ENCODE measurements at regions not wholly inside any gene's neighbourhood (a gene's known extent, or its start where the extent isn't known, plus 50 kb on each side); places are given as distances from the start of the nearest gene placed in this dataset.

DNA sequence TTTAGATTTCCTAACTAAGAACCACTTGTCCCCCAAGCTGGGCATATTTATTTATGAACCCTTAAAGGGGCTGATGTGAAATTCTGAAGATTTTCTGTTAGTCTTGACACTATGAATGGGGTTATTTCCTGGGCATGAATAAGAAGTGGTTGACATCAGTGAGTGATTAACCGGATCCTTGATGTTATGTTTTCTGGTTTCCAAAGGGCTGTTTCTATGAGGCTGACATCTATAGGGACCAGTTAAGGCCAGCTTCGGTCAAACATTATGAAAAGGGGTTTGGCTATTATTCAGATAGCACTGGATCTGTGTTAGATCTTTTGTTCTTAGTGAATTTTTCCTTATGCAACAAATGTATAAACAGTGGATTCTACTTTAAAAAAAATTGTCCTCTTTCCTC lies 443.7 kb upstream of the SPRED2 start (continued):
- TF ChIP-seq, protein P1, sequence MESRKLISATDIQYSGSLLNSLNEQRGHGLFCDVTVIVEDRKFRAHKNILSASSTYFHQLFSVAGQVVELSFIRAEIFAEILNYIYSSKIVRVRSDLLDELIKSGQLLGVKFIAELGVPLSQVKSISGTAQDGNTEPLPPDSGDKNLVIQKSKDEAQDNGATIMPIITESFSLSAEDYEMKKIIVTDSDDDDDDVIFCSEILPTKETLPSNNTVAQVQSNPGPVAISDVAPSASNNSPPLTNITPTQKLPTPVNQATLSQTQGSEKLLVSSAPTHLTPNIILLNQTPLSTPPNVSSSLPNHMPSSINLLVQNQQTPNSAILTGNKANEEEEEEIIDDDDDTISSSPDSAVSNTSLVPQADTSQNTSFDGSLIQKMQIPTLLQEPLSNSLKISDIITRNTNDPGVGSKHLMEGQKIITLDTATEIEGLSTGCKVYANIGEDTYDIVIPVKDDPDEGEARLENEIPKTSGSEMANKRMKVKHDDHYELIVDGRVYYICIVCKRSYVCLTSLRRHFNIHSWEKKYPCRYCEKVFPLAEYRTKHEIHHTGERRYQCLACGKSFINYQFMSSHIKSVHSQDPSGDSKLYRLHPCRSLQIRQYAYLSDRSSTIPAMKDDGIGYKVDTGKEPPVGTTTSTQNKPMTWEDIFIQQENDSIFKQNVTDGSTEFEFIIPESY (IDR thresholded peaks at IDR 0.05; ENCODE audit: borderline replicate concordance, low read depth) = no peak
- TF ChIP-seq FOXJ3 (CRISPR knock-in tag; IDR thresholded peaks at IDR 0.05) = no peak
- TF ChIP-seq RFX5 (IDR thresholded peaks at IDR 0.05; ENCODE audit: low read length) = no peak
- no peak for TF ChIP-seq FOSL2 (IDR thresholded peaks at IDR 0.05; ENCODE audit: borderline replicate concordance, low read depth)

- H2AFZ ChIP-seq (ENCODE audit: low read depth) = no peak overlapping the region
- H4K20me1 ChIP-seq (ENCODE audit: insufficient read depth) = no peaks in the 10 kb centered on the region
- H3K4me3 ChIP-seq (ENCODE audit: low read depth in 2 of 2, low read length in 1 of 2) = no peak overlapping the region
- no peaks in the 10 kb centered on the region for H3K9me2 ChIP-seq
- WGBS (ENCODE audit: low lambda C conversion rate) = 32% methylated on average over 2 of the region's 2 CpGs
- CTCF ChIA-PET = interaction anchor here (1.2 kb wide), 1 partner anchor 12 kb away, joined by 4 read pairs; no protein-coding TSS in a partner anchor
- H3K36me3 ChIP-seq (replicated peaks in 1 of 2; ENCODE audit: control insufficient read depth in 1 of 2, insufficient read depth in 2 of 2, low read length in 1 of 2) = no peaks in the 10 kb centered on the region
- no peaks in the 10 kb centered on the region; the same call in 1 of the 2 replicates for H3K27me3 ChIP-seq (ENCODE audit: insufficient read depth)
- POLR2A ChIA-PET = no interaction called here
- H3K9ac ChIP-seq = no peak overlapping the region
- no peaks in the 10 kb centered on the region for H3K9me3 ChIP-seq
- H3K4me2 ChIP-seq = no peak overlapping the region
- no peak for TF ChIP-seq GABPA (IDR thresholded peaks at IDR 0.05; ENCODE audit: low read depth)
- TF ChIP-seq YY1 (IDR thresholded peaks at IDR 0.05; ENCODE audit: low read depth) = no peak
- no peak for TF ChIP-seq JUND (IDR thresholded peaks at IDR 0.05)
- no peak for TF ChIP-seq TEAD4 (IDR thresholded peaks at IDR 0.05; ENCODE audit: borderline replicate concordance, insufficient read depth)
- TF ChIP-seq CHD2 (IDR thresholded peaks at IDR 0.05; ENCODE audit: low read length, partially characterized antibody) = no peak
- TF ChIP-seq RXRA (IDR thresholded peaks at IDR 0.05; ENCODE audit: borderline replicate concordance, low read depth) = no peak
- TF ChIP-seq FOSL2 (IDR thresholded peaks at IDR 0.05; ENCODE audit: borderline replicate concordance, low read depth) = no peak
- TF ChIP-seq SIN3A (IDR thresholded peaks at IDR 0.05; ENCODE audit: borderline replicate concordance, low read depth, low read length) = no peak
- no peak for DNase-seq
- H3F3A ChIP-seq (replicated peaks; ENCODE audit: insufficient read depth) = no peaks in the 10 kb centered on the region
- H3K79me2 ChIP-seq (ENCODE audit: insufficient read depth) = no peaks in the 10 kb centered on the region
- no peak overlapping the region for H3K27ac ChIP-seq (ENCODE audit: low read depth in 2 of 2, low read length in 1 of 2)
- H3K4me1 ChIP-seq (ENCODE audit: control insufficient read depth in 1 of 2, insufficient read depth in 2 of 2, low read depth in 1 of 2, low read length in 1 of 2) = no peaks in the 10 kb centered on the region; a peak in 1 of 4 replicates
These were observed 438.4 kb upstream of the SPRED2 start for GRCh38 chr2:65870826-65871225.

- Histone ChIP-seq H3K9me2 (no peaks in the 10 kb centered on the region), H3K9me3 (no peaks in the 10 kb centered on the region), H3K27me3 (ENCODE audit: insufficient read depth) (no peaks in the 10 kb centered on the region; the same call in 1 of the 2 replicates), H3K4me2 (no peak overlapping the region), H3K36me3 (replicated peaks in 1 of 2; ENCODE audit: control insufficient read depth in 1 of 2, insufficient read depth in 2 of 2, low read length in 1 of 2) (no peaks in the 10 kb centered on the region), H3K9ac (no peak overlapping the region), H3K4me3 (ENCODE audit: low read depth in 2 of 2, low read length in 1 of 2) (no peak overlapping the region), H3K4me1 (ENCODE audit: control insufficient read depth in 1 of 2, insufficient read depth in 2 of 2, low read depth in 1 of 2, low read length in 1 of 2) (no peaks in the 10 kb centered on the region; a peak in 1 of 4 replicates), H2AFZ (ENCODE audit: low read depth) (no peak overlapping the region), H3K79me2 (ENCODE audit: insufficient read depth) (no peaks in the 10 kb centered on the region), H4K20me1 (ENCODE audit: insufficient read depth) (no peaks in the 10 kb centered on the region), H3K27ac (ENCODE audit: low read depth in 2 of 2, low read length in 1 of 2) (no peak overlapping the region), H3F3A (replicated peaks; ENCODE audit: insufficient read depth) (no peaks in the 10 kb centered on the region)
- ChIA-PET CTCF (interaction anchor here (1.2 to 1.4 kb wide), 2 partner anchors 10 to 18 kb away, joined by 3 to 4 read pairs; no protein-coding TSS in a partner anchor), POLR2A (no interaction called here)
- DNase-seq = no peak
- WGBS (ENCODE audit: low lambda C conversion rate) = 23% methylated on average over 5 of the region's 5 CpGs
- TF ChIP-seq, protein P1 (IDR thresholded peaks at IDR 0.05; ENCODE audit: borderline replicate concordance, low read depth) = no peak
- no peak for TF ChIP-seq RXRA (IDR thresholded peaks at IDR 0.05; ENCODE audit: borderline replicate concordance, low read depth)
- no peak for TF ChIP-seq JUND (IDR thresholded peaks at IDR 0.05)
- TF ChIP-seq NRF1 (IDR thresholded peaks at IDR 0.05; ENCODE audit: low read depth, low read length) = no peak
- TF ChIP-seq FOXJ3 (CRISPR knock-in tag; IDR thresholded peaks at IDR 0.05) = no peak
- no peak for TF ChIP-seq MEF2A (IDR thresholded peaks at IDR 0.05; ENCODE audit: borderline replicate concordance, low read depth)
- TF ChIP-seq, protein P2, sequence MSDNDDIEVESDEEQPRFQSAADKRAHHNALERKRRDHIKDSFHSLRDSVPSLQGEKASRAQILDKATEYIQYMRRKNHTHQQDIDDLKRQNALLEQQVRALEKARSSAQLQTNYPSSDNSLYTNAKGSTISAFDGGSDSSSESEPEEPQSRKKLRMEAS (IDR thresholded peaks at IDR 0.05; ENCODE audit: low read depth) = no peak
- TF ChIP-seq IRF3 (IDR thresholded peaks at IDR 0.05; ENCODE audit: low read depth, low read length) = no peak
- TF ChIP-seq FOSL2 (IDR thresholded peaks at IDR 0.05; ENCODE audit: borderline replicate concordance, low read depth) = no peak
- no peak for TF ChIP-seq TCF12 (IDR thresholded peaks at IDR 0.05)
- TF ChIP-seq NFIC (IDR thresholded peaks at IDR 0.05; ENCODE audit: borderline replicate concordance) = no peak
- TF ChIP-seq ELF1 (IDR thresholded peaks at IDR 0.05) = no peak
- TF ChIP-seq TEAD4 (IDR thresholded peaks at IDR 0.05; ENCODE audit: borderline replicate concordance, insufficient read depth) = no peak
- no peak for TF ChIP-seq RCOR1 (IDR thresholded peaks at IDR 0.05; ENCODE audit: low read length)
- no peak for TF ChIP-seq GABPA (IDR thresholded peaks at IDR 0.05; ENCODE audit: low read depth)
- TF ChIP-seq, protein P3, sequence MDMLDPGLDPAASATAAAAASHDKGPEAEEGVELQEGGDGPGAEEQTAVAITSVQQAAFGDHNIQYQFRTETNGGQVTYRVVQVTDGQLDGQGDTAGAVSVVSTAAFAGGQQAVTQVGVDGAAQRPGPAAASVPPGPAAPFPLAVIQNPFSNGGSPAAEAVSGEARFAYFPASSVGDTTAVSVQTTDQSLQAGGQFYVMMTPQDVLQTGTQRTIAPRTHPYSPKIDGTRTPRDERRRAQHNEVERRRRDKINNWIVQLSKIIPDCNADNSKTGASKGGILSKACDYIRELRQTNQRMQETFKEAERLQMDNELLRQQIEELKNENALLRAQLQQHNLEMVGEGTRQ (IDR thresholded peaks at IDR 0.05; ENCODE audit: borderline replicate concordance, low read depth, low read length) = no peak
These were observed 436.9 kb upstream of the SPRED2 start for GRCh38 chr2:65869296-65869695.
